ENCODE measurements at regions not wholly inside any gene's neighbourhood (a gene's known extent, or its start where the extent isn't known, plus 50 kb on each side); places are given as distances from the start of the nearest gene placed in this dataset.

- no peak for DNase-seq (ENCODE audit: low read depth, low spot score)
These were observed 375.6 kb downstream of the FBXW7 start for GRCh38 chr4:152160225-152160800.

DNA sequence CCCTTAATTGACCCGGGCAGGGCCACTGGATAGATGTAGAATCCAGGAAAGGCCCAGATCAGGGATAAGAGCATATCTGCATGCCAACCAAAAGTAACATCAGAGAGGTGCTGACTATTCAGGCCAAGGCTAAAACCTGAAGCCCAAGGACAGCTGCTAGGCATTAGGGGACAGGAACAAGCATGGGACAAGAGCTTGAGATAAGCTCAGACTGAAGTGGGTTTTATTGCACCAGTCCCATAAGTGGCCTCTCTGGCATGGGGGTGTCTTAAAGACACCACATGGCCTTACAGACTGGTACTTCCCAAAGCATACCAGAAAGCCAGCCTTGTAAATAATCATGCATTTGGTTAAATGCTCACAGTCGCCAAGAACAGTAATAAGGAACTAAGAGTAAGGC lies 376.1 kb downstream of the FBXW7 start:
- DNase-seq (ENCODE audit: low read depth, low spot score), result no peak

DNA sequence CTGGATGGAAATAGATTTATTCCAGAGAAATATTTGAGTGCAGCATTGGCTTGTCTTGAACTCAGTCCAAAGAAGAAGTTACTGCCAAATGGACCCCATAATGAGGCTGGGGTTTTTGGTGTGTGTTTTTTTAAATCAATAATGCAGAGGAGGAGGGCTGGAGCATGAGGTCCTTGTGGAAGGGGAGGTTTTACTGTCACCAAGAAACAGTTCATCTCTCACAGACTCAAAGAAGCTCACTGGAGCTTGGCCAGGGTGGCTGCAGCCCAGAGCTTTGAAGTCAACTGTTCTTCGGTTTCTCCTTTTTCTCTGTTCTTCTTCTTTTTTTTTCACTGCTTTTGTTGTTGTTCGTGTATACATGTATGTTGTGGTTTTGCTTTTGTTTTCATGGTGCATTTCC lies 377.7 kb downstream of the FBXW7 start:
- DNase-seq (ENCODE audit: low read depth, low spot score), result no peak

- DNase-seq (ENCODE audit: low read depth, low spot score), result no peak
These were observed 378.3 kb downstream of the FBXW7 start for GRCh38 chr4:152157629-152158028.

DNA sequence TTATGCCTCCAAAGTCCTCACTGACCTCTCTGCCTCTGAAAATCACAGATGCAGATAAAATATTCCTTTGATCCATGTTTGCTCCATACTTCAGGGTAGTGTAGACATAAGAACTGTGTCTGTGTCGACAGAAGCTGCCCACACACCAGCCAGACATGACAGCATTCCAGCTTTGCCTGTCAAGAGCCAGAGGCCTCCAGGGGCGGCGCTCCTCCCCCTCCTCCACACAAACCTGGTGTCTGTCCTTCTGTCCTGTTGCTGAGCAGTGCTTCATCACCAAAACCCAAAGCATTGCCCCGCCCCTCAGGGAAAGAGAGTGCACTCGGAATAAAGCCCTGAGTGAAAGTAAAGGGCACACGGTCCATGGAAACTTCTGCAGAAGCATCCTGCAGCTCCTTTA lies 379.4 kb downstream of the FBXW7 start:
- no peak for DNase-seq (ENCODE audit: low read depth, low spot score)

GRCh38 chr4:152155070-152155469 lies 380.8 kb downstream of the FBXW7 start:
- no peak for DNase-seq (ENCODE audit: low read depth, low spot score)

GRCh38 chr4:152154433-152154832 lies 381.5 kb downstream of the FBXW7 start:
- no peak for DNase-seq (ENCODE audit: low read depth, low spot score)

DNA sequence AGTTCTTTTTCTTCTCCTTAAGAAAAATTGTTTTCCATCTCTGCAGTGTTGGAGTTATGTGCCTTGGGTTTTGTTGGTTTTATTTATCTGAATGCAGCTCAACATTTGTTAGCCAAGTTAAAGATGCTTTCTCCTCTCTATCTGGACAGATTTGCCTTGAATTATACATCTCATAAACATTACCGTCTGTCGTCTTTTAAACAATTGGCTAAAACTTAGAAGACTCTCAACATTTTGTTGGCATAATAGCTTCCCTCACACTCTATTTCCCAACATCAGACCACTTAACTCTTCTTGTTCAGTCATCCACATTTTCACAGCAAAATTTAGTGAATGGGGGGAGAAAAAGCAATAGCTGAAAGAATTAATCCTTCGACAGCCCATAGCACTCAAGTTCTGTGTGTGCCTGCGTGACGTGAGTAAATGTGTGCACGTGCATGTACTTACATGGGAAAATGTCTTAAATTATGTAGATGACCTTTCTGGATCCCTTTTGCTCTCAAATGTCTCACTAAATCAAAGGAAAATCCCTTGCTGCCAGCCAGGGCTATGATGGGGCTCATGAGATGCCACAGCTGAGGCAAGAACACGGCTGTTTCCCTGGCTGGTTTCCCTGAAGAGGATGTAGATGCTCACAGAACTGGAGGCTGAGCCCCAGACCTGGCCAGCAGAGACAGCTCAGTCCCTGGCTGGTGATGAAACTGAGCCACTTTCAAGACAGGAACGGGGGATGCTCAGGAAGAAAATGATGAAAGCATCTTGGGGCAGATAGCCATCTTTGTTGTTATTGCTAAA lies 382.2 kb downstream of the FBXW7 start:
- DNase-seq (ENCODE audit: low read depth, low spot score), result no peak

GRCh38 chr4:152150214-152150613 lies 385.7 kb downstream of the FBXW7 start:
- DNase-seq (ENCODE audit: low read depth, low spot score), result no peak

- no peak for DNase-seq (ENCODE audit: low read depth, low spot score)
These were observed 386.1 kb downstream of the FBXW7 start for GRCh38 chr4:152149745-152150144.

DNA sequence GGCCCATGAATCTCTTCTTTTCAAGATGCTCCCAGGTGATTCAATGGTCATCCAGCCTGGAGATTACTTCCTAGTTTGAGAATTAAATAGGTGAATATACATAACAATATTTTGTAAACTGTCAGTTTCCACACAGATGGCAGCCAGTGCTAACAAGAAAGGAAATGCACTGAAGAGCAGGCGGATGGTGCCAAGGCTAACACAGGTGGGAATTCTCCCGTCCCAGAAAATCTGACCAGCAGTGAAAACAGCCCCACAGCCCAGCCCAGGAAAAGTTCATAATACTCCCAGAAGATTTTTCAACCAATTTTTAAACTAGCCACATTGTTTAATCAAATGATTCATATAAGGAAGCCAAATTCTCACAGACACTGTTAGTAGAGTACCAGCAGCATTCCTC lies 387.2 kb upstream of the GATB start:
- no peak for DNase-seq (ENCODE audit: low read depth, low spot score)

- DNase-seq (ENCODE audit: low read depth, low spot score), result no peak
These were observed 385.4 kb upstream of the GATB start for GRCh38 chr4:152146244-152146643.

DNA sequence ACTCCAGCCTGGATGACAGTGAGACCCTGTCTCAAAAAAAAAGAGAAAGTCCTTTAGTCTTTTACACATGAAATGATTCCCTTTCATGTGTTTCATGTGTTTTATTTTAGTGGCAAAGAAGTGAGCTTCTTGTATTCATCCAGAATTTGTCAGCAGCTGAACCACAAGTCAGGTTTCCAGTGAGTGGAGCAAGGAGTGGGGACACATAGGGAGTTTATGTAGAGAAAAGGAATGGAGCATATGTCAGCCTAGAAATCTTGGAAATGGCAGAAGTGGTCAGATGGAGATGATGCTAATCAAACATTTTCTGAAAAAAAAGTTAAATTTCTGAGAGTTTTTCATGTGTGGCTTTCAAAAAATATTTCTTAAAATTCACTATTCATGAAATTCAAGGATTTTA lies 383.0 kb upstream of the GATB start:
- DNase-seq (ENCODE audit: low read depth, low spot score), result no peak

- DNase-seq (ENCODE audit: low read depth, low spot score), result no peak
These were observed 377.6 kb upstream of the GATB start for GRCh38 chr4:152138451-152138850.

DNA sequence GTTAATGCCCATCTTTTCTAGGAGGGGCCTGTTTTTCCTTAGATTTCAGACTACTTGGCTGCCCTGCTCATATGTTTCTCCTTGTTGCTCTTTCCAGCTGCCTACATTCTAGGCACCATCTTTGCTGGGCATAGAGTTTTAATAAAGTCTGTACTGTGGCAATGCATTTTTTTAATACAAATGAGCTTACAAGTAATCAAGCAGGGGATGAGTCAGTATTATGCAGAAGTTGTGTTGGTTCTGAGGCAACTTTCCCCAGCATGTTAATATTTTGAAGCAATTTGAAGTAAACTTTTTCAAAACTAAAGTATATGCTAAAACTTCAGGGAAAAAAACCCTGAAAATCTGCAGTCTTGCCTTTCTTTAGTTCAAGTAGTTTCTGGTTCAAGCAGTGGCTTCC lies 372.0 kb upstream of the GATB start:
- no peak for DNase-seq (ENCODE audit: low read depth, low spot score)

DNA sequence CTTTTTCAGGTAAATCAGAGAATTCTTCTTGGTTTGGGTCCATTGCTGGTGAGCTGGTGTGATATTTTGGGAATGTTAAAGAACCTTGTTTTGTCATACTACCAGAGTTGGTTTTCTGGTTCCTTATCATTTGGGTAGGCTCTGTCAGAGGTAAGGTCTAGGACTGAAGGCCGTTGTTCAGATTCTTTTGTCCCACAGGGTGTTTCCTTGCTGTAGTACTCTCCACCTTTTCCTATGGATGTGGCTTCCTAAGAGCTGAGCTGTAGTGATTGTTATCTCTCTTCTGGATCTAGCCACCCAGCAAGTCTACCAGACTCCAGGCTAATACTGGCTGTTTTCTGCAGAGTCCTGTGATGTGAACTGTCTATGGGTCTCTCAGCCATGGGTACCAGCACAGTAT lies 367.5 kb upstream of the GATB start:
- no peak for DNase-seq (ENCODE audit: low read depth, low spot score)

GRCh38 chr4:152126238-152126637 lies 365.4 kb upstream of the GATB start:
- DNase-seq (ENCODE audit: low read depth, low spot score), result no peak

GRCh38 chr4:152118819-152119553 lies 358.2 kb upstream of the GATB start:
- DNase-seq (ENCODE audit: low read depth, low spot score), result no peak

- DNase-seq (ENCODE audit: low read depth, low spot score), result no peak
These were observed 357.2 kb upstream of the GATB start for GRCh38 chr4:152117933-152118507.

- DNase-seq (ENCODE audit: low read depth, low spot score), result no peak
These were observed 356.7 kb upstream of the GATB start for GRCh38 chr4:152117520-152117919.

- DNase-seq (ENCODE audit: low read depth, low spot score), result no peak
These were observed 356.2 kb upstream of the GATB start for GRCh38 chr4:152117054-152117453.

GRCh38 chr4:152115794-152116193 lies 355.0 kb upstream of the GATB start:
- DNase-seq (ENCODE audit: low read depth, low spot score), result no peak
